HEK293T (cell line): ENCODE measurements at regions not wholly inside any gene's neighbourhood (a gene's known extent, or its start where the extent isn't known, plus 50 kb on each side); places are given as distances from the start of the nearest gene placed in this dataset.

Experiments
- ARNT ChIP-seq: fragments of 450-650 bp; IDR thresholded peaks from 2 replicates; pipeline ENCODE4 v1.6.1; 2017; ENCODE audit warnings: mild to moderate bottlenecking
- BHLHE40 ChIP-seq: fragments of 450-650 bp; IDR thresholded peaks from 2 replicates; pipeline ENCODE4 v1.6.1; 2016; ENCODE audit warnings: mild to moderate bottlenecking, moderate library complexity, borderline replicate concordance
- CTBP1 ChIP-seq: fragments of 450-650 bp; IDR thresholded peaks from 2 replicates; pipeline ENCODE4 v1.6.1; 2016; ENCODE audit warnings: borderline replicate concordance
- FOXK2 ChIP-seq: fragments of 450-650 bp; IDR thresholded peaks from 2 replicates; pipeline ENCODE4 v1.6.1; 2016; ENCODE audit warnings: mild to moderate bottlenecking
- FOXM1 ChIP-seq: fragments of 450-650 bp; IDR thresholded peaks from 2 replicates; pipeline ENCODE4 v1.6.1; 2017; ENCODE audit warnings: mild to moderate bottlenecking, borderline replicate concordance
- LEF1 ChIP-seq: fragments of 450-650 bp; IDR thresholded peaks from 2 replicates; pipeline ENCODE4 v1.6.1; 2017; ENCODE audit warnings: mild to moderate bottlenecking, borderline replicate concordance
- PKNOX1 ChIP-seq: fragments of 450-650 bp; IDR thresholded peaks from 2 replicates; pipeline ENCODE4 v1.6.1; 2016

GRCh38 chr12:93115198-93115601 lies 186.1 kb upstream of the EEA1 start:
- TF ChIP-seq FOXM1 = no peak
- TF ChIP-seq LEF1 = no peak
- no peak for TF ChIP-seq FOXK2
- TF ChIP-seq CTBP1 = no peak
- no peak for TF ChIP-seq BHLHE40
- TF ChIP-seq ARNT = no peak
- TF ChIP-seq PKNOX1 = no peak
